ENCODE measurements at regions not wholly inside any gene's neighbourhood (a gene's known extent, or its start where the extent isn't known, plus 50 kb on each side); places are given as distances from the start of the nearest gene placed in this dataset.
"Not testable (repeated sequence)": the region's sequence is repeated elsewhere in the genome, so short reads cannot be mapped to it uniquely, and the experiment has no call there.

DNA sequence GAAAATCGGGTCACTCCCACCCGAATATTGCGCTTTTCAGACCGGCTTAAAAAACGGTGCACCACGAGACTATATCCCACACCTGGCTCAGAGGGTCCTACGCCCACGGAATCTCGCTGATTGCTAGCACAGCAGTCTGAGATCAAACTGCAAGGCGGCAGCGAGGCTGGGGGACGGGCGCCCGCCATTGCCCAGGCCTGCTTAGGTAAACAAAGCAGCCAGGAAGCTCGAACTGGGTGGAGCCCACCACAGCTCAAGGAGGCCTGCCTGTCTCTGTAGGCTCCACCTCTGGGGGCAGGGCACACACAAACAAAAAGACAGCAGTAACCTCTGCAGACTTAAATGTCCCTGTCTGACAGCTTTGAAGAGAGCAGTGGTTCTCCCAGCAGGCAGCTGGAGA lies 611.9 kb upstream of the INTU start:
- TF ChIP-seq, protein P1, sequence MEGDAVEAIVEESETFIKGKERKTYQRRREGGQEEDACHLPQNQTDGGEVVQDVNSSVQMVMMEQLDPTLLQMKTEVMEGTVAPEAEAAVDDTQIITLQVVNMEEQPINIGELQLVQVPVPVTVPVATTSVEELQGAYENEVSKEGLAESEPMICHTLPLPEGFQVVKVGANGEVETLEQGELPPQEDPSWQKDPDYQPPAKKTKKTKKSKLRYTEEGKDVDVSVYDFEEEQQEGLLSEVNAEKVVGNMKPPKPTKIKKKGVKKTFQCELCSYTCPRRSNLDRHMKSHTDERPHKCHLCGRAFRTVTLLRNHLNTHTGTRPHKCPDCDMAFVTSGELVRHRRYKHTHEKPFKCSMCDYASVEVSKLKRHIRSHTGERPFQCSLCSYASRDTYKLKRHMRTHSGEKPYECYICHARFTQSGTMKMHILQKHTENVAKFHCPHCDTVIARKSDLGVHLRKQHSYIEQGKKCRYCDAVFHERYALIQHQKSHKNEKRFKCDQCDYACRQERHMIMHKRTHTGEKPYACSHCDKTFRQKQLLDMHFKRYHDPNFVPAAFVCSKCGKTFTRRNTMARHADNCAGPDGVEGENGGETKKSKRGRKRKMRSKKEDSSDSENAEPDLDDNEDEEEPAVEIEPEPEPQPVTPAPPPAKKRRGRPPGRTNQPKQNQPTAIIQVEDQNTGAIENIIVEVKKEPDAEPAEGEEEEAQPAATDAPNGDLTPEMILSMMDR (IDR thresholded peaks at IDR 0.05) = not testable (repeated sequence)
- TF ChIP-seq POLR2A (IDR thresholded peaks at IDR 0.05) = not testable (repeated sequence)
